HCT116 (cell line): ENCODE measurements at regions not wholly inside any gene's neighbourhood (a gene's known extent, or its start where the extent isn't known, plus 50 kb on each side); places are given as distances from the start of the nearest gene placed in this dataset.

Source experiments
- POLR2AphosphoS5 ChIP-seq: IDR thresholded peaks from 2 replicates; pipeline ENCODE4 v1.6.1; 2011; ENCODE audit warnings: mild to moderate bottlenecking, low read depth, low read length, moderate library complexity
- SP1 ChIP-seq: IDR thresholded peaks from 2 replicates; pipeline ENCODE4 v1.6.1; 2012; ENCODE audit warnings: low read depth

DNA sequence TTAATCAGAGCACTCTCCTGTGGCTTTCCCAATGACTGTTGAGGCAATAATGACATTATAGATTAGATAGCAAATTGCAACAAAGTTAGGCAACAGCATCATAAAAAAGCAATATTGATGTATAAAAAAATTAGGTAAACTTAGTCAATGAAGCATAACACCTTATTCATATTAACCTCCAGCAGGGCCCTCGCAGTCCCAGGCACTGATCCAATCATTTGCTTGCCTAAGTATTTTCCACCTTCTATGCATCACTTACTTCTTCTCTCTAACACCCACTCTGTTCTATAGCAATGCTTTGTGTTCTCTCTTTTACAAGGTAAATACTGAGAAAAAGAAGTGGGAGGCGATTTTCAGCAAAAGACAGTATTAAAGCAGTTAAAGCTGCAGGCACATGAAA lies 833.5 kb upstream of the ADGRL3 start:
- TF ChIP-seq POLR2AphosphoS5, result no peak
- no peak for TF ChIP-seq SP1
